ENCODE measurements at regions not wholly inside any gene's neighbourhood (a gene's known extent, or its start where the extent isn't known, plus 50 kb on each side); places are given as distances from the start of the nearest gene placed in this dataset.

GRCh38 chr1:58312461-58312860 lies 234.1 kb downstream of the OMA1 start:
- TF ChIP-seq CTCF (IDR thresholded peaks at IDR 0.05) (no peak), POLR2A (IDR thresholded peaks at IDR 0.05) (no peak)
